HG02623 (cell line): ENCODE measurements at regions not wholly inside any gene's neighbourhood (a gene's known extent, or its start where the extent isn't known, plus 50 kb on each side); places are given as distances from the start of the nearest gene placed in this dataset.
"Not testable (repeated sequence)": the region's sequence is repeated elsewhere in the genome, so short reads cannot be mapped to it uniquely, and the experiment has no call there.

Experiments used
- ATAC-seq: cut with Tn5 transposase; IDR thresholded peaks from one replicate; pipeline ENCODE4 v1.9.1; 2021; ENCODE audit warnings: moderate library complexity; ENCODE audit not compliant: unreplicated experiment

GRCh38 chr21:19198801-19199200, 795.2 kb upstream of the TMPRSS15 start:
- ATAC-seq, result no peak

DNA sequence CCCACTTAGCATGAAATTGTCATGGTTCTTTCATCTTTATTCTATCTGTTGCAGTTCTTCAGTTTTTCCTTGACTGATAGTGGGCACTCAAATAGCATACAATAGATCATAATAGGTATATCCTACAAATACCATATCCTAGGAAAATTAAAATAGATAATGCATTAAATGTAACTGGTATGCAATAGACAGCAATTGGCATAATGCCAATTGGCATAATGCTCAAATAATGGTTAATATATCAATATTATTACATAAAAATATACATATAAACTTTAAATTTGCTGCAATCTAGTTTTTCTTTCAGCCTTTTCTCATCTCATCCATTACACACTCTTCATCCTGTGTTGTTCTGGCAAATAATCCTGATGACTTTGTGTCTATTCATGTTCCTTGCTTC, 814.6 kb upstream of the TMPRSS15 start:
- no peak for ATAC-seq

- no peak for ATAC-seq
Measured at GRCh38 chr21:19224090-19224489, 820.5 kb upstream of the TMPRSS15 start.

DNA sequence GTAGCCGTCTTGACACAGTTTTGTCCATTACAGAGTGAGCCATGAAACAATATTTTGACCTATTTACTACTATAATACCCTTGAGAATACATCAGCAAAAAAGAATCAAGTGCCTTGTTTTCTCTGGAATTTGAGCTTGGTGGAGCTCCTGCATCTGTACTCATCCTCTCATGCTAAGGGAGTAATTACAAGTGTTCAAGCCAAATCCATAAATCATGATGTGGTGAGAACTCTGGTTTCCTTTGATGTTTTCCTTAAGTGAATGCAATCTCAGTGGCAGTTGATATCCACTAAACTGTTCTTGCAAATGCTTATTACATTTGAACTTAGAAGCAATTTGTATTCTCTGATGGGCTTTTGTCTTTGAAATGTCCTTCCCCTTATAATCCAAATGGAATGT, 824.6 kb upstream of the TMPRSS15 start:
- no peak for ATAC-seq

GRCh38 chr21:19233841-19234240, 830.3 kb upstream of the TMPRSS15 start:
- ATAC-seq, result not testable (repeated sequence)

- ATAC-seq, result no peak
Measured at GRCh38 chr21:19236209-19236608, 832.6 kb upstream of the TMPRSS15 start.

- no peak for ATAC-seq
Measured at GRCh38 chr21:19237608-19238007, 834.0 kb upstream of the TMPRSS15 start.

GRCh38 chr21:19239696-19240095, 836.1 kb upstream of the TMPRSS15 start:
- no peak for ATAC-seq

- ATAC-seq, result no peak
Measured at GRCh38 chr21:19244502-19245187, 841.1 kb upstream of the TMPRSS15 start.

DNA sequence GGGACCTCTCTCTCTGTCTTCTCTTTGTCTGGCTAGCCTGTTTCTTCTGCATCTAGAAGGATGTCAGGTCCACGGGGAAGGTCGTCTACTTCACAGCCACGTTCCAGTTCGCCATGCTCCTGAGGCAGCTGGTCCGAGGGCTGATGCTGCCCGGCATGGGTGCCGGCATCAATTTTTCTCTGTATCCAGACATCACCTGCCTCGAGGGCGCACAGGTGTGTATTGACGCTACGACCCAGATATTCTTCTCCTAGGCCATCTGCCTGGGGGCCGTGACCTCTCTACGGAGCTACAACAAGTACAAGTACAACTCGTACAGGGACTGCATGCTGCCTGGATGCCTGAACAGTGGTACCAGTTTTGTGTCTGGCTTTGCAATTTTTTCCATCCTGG, 841.6 kb upstream of the TMPRSS15 start:
- no peak for ATAC-seq

DNA sequence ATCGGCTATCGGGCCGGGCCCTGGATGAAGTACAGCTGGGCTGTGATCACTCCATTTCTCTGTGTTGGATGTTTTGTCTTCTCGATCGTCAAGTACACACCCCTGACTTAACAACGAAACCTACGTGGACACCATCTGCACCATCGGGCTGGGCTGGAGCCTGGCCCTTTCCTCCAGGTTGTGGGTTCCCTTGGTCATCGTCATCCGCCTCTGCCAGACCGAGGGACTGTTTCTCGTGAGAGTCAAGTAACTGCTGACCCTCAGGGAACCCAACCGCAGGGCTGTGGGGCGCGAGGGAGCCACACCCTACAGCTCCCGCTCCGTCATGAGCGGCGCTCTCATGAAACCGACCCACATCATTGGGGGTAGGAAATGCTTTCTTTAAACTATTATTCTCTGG, 842.4 kb upstream of the TMPRSS15 start:
- no peak for ATAC-seq

- no peak for ATAC-seq
Measured at GRCh38 chr21:19256934-19257660, 853.5 kb upstream of the TMPRSS15 start.

DNA sequence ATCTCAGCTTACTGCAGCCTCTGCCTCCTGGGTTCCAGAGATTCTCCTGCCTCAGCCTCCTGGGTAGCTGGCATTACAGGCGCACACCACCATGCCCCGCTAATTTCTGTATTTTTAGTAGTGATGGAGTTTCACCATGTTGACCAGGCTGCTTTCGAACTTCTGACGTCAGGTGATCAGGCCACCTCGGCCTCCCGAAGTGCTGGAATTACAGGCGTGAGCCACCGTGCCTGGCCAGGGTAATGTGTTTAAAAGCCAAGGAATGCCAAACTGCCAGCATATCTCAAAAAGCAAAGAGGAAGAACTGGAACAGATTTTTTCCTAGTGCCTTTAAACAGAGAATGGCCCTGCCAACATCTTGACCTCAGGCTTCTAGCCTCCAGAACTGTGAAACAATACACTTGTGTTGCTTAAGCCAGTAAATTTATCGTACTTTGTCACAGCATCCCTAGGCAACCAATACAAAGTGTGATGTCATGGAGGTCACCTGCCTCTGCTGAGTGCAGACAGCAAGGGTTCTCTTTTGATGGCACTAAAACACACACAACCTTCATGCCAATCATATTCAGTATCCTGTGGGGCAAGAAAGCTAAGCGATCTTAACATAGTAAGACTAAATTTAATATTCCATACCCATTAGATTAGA, 858.3 kb upstream of the TMPRSS15 start:
- ATAC-seq, result no peak

GRCh38 chr21:19266636-19267035, 863.1 kb upstream of the TMPRSS15 start:
- no peak for ATAC-seq

GRCh38 chr21:19268686-19269085, 865.1 kb upstream of the TMPRSS15 start:
- no peak for ATAC-seq

GRCh38 chr21:19275065-19275464, 871.5 kb upstream of the TMPRSS15 start:
- no peak for ATAC-seq

- ATAC-seq, result no peak
Measured at GRCh38 chr21:19276665-19277064, 873.1 kb upstream of the TMPRSS15 start.

DNA sequence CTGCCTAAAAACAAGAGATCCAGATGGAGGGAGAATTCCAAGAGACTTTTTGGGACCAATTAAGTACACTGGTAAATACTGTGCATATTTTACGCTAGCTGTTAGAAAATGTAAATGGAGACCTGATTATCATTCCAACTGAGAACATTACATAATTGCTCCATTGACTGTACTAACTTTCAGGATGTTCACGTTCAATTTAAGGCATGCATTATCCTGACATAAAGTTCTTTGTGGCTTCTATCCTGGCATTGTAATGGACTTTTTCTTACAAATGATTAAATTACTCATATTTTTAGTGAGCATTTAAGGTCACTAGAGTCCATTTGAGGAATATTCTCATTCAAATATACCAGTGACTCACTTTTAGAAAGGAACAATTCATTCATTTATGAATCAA, 883.3 kb upstream of the TMPRSS15 start:
- no peak for ATAC-seq

DNA sequence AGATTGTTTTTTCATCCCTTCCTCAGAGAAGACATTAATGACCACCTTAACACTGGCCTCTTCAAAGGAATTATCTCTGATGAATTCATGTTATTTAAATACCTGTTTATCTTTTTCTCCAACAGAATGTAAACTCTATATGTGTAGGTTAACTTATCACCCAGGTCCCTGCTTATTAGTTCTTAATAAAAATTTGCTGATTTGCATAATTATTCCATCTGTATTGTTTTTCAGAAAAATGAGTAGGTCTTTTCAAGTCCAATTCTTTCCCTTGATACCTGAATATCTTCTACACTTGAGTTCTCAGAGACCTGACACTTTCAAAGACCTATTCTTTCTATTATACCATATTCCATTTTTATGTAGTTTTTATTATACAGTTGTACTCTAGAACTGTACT, 886.7 kb upstream of the TMPRSS15 start:
- ATAC-seq, result no peak

- ATAC-seq, result no peak
Measured at GRCh38 chr21:19320291-19320690, 916.7 kb upstream of the TMPRSS15 start.

GRCh38 chr21:19321688-19322087, 918.1 kb upstream of the TMPRSS15 start:
- ATAC-seq, result no peak

DNA sequence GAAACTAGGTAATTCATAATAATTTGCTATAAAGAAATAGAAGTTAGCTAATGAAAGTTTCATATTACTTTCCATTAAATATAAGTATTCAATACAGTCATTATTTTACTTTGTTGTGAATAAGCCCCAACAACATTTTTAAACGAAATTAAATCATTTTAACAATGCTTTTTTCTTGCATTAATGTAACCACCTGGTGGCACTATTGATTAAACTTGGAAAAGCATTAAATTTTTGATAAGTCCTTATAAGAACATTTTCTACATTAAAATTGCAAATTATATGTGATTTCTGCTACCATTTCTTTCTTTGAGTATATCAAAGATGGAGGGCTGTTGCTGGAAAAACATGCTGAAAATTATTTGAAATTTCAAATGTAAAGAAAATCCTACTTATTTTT, 918.8 kb upstream of the TMPRSS15 start:
- no peak for ATAC-seq
